Forelimb muscle (tissue), 1 donor: ENCODE measurements at regions not wholly inside any gene's neighbourhood (a gene's known extent, or its start where the extent isn't known, plus 50 kb on each side); places are given as distances from the start of the nearest gene placed in this dataset.
A peak's percentile ranks its signal among the peaks of the same experiment; 100 is the strongest.

Source experiments
- DNase-seq: peaks from one replicate; pipeline ENCODE4 v3.0.0-alpha.2; 2013; ENCODE audit warnings: low read depth

DNA sequence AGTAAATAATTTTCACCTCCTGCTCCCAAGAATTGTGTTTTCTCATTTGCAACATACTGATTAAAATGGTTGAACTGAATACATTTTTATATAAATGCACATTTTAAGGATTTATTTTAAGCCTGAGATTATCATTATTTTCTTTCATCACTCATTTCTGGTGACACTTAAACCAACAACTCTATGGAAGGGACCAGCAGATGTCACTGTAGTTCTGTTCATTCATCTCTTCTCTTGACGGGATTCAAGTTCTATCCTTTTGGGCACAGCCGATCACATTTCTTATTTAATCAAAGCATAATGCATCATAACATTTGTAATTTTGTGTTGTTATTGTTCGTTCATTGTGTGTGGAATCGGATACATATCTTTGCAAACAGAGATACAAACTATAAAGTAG lies 417.9 kb downstream of the HRH4 start:
- DNase-seq, result peak; percentile 60

DNA sequence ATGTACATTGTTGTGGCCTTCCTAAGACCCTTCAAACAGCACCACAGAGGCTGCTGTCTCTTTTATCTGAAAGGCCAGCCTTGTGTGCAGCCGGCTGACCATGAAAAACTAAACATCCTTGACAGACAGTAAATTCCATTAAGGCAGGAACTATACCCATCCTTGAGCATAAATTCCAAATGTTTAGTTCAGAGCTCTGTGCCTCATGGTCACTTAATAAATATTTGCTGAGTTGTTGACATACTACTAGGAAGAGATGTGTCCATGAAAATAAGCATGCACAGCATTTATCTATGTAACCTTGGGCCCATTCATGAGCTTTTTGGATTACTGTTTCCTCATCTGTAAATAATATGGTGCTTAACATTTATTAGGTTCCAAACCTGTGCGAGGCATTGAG lies 424.8 kb downstream of the HRH4 start:
- no peak for DNase-seq

DNA sequence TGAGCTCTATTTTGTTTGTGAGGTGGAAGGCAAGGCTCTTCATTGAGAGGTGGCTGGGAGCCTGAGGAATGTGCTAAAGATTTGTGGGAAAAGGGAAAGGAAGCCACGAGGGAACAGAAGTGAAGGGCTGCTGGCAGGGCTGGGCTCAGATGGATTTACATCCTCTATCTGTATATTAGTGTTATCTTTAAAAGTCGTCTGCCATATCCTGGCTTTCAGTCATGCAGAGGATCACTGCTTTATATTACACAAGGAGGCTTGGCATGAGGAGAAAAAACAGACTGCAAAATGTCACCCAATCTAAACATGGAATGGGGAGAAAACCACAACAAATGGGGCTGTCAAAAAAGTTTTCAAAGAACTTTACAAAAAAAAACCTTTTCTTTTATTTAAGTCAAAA lies 434.4 kb downstream of the HRH4 start:
- no peak for DNase-seq

DNA sequence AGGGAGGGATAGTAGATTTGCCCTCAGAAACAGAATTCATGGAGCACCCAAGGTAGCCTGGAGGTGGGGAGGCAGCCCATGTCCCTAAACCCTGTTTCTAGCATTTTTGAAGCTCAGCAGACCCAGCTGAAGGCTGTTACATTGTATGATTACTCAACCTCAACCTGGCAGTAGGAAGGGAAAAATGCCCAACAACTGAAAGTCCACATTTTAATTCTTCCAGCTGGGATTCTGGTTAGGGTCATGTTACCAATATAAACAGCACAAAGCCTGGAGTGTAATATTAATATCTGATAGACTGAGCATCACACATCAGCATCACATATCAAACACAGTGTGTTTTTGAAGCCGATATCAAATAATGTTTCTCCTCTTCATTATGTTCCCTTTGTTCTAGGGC lies 437.0 kb downstream of the HRH4 start:
- DNase-seq, result no peak

DNA sequence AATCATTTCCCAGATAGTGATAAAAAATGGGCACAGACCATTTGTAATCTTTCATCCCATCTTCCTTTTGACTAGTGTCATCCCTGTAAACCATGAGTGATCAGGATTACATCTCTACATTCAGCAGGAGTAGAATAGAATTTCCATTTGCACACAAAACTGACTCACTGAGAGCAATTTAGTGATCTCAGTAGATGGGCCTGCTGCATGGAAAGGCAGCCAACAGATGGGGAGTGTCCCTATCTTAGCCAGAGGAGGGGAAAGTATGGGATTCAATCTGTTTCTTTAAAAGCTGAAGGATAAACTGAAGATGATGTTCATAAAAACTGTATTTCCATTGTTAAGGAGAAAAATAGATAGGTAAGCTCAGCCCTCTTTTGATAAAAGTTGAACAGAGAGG lies 441.7 kb downstream of the ZNF521 start:
- DNase-seq, result peak; percentile 40

DNA sequence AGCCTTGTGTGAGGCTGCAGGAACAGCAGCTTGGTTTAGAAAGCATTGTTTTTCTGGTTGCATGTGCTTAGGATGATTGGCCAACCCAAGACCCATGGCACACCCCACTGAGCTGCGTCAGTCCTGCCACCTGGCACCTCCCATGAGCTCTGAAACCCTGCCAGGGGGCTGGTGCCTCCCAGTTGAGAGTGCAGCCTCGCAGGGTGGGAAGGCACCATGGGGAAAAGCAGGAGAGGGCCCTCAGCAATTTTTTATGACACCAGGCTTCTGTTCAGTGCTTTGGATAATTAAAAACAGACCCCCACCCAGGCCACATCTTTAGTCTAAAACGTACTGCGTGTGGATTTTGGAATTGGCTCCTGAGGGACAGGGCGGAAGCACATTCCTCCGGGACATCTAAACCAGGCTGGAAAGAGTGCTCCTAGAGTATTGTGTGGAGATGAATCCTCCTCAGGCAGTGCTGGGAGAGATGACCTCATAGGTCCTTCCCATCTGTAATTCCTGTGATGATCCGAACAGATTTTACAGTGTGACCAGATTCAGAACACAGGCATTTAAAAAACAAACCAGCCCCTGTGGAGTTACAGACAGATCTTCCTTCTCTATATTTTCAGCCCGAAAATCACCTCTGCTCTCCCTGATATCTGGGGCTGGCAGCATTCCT lies 438.3 kb downstream of the ZNF521 start:
- DNase-seq, result no peak

DNA sequence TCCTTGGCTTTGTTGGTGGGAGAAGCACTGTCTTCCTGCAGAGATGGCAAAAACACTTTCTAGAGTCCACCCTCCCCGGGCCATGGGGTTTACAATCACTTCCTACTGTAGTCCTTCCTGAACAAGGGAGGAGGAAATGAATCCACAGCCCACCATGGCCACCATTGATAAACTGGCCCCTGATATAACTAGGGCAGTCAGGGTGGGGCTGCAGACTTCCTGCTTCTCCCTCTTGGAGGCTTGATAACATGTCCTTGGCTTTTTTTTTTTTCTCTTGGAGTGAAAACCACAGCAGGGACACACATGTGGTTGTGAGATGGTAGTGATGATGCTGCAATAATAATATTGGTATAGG lies 437.8 kb downstream of the ZNF521 start:
- DNase-seq, result no peak

DNA sequence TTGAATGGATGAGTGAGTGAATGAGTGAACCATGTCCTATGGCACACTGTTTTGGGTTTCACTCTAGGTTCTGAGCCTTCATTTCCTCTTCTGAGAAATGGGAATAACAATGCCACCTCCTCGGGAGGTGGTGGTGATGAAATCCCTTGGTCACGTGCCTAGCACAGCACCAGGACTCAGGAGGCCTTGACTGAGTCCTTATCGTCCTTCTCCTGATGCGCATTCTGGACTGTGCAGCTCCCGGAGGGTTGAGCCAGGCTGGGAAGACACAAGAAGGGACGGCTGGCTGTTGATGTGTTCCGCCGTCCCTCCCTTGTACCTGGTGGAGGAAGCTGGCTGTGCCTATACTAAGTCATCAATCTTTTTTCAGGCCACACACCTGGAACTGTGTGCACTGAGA lies 437.3 kb downstream of the ZNF521 start:
- DNase-seq, result no peak

DNA sequence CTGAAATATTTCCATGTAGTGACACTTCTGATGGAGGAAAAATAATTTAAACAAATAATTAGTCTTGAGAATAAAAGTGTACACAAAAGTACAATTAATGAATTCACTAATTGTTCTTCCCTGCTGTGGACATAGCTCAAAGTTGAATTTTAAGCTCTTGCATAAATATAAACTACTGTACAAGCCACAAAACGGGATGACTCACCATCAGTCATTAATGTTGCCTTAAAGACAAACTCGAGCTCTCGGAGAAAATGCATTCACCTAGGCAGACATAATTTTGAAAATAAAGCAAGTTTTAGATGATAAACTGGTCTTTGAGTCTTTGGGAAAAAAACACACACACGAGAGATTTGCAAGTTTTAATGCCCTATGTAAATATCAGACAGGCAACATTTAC lies 436.4 kb downstream of the ZNF521 start:
- no peak for DNase-seq

DNA sequence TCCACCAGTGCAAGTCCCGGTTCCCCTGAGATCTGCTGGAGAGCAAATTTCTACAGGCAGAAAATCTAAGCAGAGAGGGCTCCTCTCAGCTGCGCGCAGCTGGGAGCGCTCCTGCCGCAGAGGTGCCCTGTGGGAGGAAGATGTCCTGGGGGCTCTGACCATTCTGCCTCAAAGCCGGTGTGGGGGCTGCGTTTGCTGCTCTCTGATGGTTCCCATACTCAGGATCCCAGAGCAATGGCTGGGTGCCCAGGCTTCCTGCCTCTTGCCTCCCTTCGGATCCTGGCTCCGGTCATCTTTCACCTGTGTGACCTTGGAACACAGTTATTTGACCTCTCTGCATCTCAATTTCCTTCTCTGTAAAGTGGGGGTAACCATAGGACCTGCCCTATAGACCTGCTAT lies 434.2 kb downstream of the ZNF521 start:
- no peak for DNase-seq

DNA sequence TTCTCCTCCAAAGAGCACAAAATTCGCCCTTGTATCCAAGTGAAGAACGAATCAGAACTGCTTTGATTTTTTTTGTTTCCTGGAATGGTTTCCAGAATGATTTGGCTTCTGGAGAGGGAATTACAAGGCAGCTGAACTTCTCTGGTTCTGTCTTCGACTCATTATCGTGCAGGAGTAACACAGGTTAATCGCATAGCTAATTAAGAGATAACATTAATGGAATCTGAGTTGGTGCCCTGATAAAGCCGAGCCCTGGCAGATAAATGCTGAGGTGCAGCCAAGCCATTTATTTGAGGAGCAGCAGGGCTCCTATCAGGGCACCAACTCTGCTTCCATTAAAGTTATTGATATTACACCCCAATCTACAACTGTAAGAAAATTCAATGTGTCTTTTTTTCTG lies 433.7 kb downstream of the ZNF521 start:
- no peak for DNase-seq

DNA sequence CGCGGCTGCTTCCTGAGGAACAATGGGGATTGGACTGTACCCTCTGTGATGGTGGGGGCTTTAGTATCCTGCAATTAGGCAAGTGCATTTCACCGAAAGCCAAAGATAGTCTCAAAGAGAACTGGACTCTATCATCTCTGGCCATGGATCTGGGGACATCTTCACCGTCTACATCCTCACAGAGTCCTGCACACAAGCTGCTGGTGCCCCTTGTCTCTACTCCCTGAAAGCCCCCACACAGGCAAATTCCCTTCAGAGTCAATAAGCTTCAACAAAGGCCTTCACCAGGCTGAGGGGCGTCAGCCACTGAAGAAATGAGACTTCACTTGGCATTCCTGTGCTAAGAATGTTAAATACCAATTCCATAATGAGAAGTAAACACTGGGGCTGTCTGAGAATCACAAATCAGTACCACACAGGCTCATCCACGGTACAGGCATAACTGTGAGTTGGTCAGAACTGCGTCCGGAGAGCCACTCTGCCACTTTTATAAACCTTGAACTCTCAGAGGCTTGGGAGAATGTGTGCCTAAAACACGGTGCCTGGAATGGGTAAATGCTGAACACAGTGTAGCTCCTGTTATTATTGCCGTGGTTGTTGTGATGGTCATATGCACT lies 432.7 kb downstream of the ZNF521 start:
- no peak for DNase-seq

DNA sequence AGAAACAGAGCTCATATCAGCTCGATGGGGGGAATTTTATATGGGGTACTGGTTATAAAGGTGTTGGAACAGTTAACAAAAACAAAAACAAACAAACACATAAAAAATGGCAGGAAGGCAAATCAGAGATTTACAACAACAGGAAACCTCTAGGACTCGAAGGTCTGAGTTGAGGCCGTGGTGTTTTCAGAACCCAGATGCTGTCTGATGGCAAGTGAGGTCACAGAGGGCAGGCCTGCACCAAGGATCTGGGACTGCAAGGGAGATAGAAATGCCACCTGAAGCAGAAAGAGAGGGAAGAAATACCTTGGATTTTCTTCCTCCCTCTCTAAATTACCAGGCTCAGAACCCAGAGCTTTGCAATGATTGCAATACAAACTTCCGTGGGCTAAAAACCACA lies 429.5 kb downstream of the ZNF521 start:
- no peak for DNase-seq

DNA sequence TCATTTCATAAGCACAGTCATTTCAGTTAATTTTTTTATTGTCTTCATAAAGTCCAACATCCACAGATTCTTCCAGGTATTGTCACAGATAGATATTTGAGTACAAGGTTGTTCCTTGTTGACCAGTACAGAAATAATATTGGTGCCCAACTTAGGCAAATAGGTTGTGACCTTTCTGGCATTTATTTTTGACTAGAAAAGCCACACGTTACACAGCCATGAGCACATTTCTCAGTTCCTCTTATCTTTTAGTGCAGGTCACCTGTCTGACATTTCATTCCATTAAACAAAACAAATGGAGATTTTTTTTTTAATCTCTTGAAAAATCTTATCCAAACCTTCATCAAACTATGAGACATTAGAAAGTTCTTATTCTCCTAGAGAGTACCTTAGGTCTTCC lies 428.8 kb downstream of the ZNF521 start:
- DNase-seq, result no peak

DNA sequence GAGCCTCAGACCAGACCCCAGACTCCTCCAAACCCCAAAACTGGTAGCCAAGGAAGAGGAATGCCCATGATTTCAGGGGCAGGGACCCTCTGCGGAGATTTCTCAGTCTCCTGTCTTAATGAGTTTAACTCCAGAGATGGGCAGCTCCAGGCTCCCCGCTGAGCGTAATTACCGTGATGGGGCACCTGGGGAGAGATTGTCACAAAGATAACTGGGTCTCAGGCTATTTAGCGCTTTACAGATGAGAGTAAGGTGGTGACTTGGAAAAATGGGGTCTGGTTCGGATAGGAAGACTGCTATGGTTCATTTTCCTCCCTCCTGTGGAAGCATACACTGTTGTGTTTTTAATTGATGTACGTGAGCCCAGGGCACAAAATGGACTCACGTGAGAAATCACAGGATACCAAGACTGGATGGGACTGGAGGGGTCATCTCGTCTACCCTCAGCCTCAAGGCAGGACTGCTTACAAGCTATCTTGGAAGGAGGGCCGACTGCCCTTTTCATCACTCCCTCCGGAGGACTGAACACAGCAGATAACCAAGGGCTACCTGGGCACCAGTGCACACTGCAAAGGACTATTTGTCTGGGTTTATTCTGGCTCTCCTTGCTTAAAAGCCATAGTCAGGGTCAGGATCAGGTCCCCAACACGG lies 427.8 kb downstream of the ZNF521 start:
- no peak for DNase-seq

DNA sequence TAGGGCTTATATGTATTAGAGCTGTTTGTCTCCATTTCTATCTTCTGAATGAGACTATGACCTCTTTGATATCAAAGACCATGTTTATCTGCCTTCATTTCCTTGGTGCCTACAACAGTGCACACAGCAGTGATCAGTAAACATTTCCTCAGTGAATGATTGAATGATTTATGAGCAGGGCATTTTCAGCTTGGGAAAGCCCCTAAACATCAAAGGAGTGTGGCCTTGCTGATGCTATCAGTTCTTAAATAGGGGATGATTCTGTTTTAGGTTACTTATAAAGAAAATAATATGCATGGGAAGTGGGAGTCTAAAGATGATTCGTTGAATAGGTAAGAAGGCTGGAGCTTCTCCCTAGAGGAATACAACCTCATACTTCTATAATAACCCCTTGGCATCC lies 425.3 kb downstream of the ZNF521 start:
- DNase-seq, result no peak

DNA sequence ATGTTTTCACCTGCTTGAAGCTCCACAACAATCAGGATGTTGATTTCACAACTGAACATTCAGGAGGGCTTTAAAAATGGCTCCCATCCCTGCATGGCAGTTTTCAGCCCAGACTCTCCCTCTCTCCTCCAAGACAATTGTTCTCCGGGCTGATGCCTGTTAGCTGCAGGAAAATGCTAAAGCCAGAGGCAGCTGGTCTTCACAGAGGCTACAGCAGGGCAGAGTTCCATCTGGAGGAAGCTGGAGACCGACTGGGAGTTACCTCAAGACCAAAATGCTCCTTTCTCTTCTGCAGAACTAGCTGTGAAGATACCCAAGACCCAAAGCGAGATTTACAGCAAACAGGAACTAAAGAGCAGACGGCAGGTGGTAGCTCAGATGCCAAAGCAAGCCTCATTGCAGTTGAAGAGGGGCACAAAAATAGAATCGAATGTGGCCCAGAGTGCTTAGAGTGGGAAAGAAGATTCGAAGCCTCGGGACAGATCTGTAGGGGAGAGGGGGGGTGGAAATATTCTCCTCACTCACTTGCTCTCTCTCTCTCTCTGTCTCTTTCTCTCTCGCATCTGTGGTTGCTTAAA lies 423.6 kb downstream of the ZNF521 start:
- no peak for DNase-seq

DNA sequence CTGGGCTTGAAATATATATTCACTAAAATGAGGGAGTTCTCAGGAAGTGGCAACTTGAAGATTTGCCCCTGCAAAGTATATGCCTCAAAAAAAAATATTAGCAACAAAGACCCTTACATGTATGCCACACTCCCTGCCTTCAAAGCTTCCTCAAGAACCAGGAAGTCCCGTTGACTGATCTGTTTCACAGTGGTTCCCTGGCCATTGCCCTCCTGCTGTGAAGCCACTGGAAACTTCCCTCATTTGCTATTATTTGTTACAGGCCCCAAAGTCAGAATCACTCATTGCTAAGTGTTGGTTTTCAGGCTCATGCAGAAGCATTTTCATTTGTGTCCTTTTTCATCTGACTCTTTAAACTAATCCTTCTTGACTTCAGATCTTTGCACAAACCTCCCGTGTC lies 421.5 kb downstream of the ZNF521 start:
- DNase-seq, result no peak

DNA sequence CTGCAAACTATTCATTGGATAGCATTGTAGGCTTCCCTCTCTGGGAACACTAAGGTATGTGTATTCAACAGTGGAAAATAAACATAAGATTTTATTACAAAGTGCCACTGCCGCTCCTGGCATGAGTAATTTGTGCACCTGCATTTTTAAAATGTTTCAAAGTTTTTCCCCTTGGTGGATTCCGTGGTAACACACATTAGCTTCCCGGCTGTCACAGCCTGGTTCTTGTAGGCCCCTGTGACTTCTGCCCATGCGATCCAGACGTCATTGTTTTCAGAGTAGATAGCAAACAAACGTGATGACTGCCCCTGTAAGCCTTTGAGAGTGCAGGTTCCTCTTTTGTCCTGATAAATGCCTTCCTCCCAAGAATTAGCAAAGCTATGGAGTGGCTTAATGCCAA lies 421.0 kb downstream of the ZNF521 start:
- DNase-seq, result no peak

DNA sequence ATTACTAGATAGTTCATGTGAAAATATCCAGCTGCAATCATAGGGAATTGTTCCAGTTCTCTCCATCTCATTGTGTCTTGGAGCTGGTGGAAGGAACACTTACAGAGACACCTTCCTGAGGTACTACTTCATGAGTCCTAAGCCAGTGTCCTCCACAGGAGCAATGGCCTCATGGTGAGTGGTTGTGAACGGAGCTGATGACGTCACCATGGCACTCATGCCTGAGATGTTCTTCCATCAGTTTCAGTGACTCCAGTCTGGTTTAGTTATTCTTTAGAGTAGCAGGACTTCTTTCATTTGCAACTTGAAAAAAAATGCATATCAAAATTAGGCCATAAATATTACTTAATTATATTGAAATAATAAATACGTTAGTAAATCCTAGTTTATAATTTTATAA lies 418.6 kb downstream of the ZNF521 start:
- no peak for DNase-seq

DNA sequence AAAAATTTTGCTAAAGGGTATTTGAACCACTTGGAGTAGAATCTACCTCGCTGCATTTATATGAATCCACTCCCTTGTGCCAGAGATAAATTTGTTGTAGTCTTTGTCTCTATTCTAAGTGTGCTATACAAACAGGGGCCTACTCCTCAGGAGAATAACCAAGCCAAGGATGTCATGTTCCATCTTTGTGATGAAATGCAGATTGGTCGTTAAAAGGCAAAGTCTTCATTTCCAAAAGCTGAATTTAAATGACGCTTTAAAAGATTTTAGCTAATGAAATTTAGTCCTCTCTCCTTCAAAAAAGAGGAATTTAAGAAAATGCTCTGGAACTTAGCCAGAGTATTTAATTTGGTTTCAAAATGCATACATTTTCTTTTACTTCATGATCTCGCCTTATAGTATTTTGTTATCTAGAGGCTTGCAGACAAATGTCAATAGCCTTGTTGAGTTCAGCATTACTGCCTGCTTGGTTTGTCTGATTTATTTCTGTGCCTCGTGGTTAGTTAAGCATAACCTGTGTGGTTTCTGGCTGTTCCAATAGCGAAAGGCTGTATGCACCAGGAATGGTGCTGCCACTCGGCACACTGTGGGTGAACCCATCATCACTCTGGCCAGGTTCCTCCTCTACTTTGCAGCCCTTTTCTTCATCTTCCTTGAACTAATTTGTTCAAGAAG lies 417.6 kb downstream of the ZNF521 start:
- no peak for DNase-seq

DNA sequence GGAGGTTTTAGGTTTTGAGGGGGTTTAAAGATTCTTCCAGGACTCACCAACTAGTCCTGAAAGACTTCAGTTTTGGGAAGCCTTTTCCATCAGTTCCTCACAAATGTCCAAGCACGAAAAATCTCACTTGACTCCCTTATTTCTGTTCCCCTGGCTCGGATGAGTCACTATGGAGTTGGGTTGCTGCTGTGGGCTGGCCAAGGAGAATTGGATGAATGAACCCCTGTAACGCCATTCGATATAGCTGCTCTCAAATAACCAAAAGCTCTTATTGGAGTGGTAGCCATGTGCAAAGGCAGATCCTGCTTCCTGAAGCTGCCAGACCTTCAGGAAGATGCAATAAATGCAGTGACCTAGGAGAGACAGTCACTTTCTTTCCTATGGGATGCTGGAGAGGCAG lies 417.0 kb downstream of the ZNF521 start:
- DNase-seq, result no peak

DNA sequence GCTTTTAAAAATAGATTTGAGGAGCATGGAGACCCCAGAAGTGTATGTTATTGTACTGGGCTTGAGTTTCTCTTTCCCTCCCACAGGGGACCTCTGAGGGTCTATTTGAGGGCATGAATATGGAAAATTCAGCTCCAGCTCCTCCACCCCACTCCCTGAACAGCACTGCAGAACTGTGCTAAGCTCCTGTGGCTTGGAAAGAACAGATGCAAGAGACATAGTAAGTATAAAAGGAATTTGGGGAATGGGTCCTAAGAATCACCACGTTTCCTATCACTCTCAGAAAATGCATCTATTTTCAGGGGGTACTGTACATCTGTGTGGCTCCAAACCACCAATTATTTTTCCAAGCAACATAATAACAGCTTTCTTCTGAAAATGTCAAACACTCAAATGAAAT lies 416.1 kb downstream of the ZNF521 start:
- no peak for DNase-seq
